B cell (primary cell): ENCODE measurements at regions not wholly inside any gene's neighbourhood (a gene's known extent, or its start where the extent isn't known, plus 50 kb on each side); places are given as distances from the start of the nearest gene placed in this dataset.

Source experiments
- EZH2 ChIP-seq: IDR thresholded peaks from 2 replicates; pipeline ENCODE4 v1.6.1; 2012; ENCODE audit warnings: borderline replicate concordance, low read depth, mild to moderate bottlenecking, moderate library complexity, low read length; ENCODE audit not compliant: insufficient read depth, poor library complexity, severe bottlenecking
- TF ChIP-seq, protein P1 (sequence below): fragments of 200-600 bp; IDR thresholded peaks from one replicate; pipeline ENCODE4 v1.8.0; 2022; ENCODE audit warnings: antibody characterized with exemption, mild to moderate bottlenecking

DNA sequence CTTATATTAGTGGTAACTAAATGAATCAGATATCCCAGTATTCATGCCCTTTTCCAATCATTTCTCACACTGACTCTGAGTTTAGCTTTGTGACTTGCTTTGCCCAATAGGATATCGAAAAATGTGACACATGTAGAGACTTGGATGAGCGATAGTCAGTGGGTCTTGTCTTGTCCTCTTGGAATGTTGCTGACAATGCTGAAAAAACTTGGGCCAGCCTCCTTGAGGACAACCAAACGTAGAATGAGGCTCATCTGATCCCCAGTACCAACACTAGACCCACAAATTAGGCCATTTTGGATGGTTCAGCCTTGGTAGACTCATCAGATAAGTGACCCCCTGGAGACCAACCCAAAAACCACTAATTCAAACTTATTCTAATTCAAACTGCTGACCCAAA lies 351.0 kb downstream of the GRIN2B start:
- TF ChIP-seq, protein P1, sequence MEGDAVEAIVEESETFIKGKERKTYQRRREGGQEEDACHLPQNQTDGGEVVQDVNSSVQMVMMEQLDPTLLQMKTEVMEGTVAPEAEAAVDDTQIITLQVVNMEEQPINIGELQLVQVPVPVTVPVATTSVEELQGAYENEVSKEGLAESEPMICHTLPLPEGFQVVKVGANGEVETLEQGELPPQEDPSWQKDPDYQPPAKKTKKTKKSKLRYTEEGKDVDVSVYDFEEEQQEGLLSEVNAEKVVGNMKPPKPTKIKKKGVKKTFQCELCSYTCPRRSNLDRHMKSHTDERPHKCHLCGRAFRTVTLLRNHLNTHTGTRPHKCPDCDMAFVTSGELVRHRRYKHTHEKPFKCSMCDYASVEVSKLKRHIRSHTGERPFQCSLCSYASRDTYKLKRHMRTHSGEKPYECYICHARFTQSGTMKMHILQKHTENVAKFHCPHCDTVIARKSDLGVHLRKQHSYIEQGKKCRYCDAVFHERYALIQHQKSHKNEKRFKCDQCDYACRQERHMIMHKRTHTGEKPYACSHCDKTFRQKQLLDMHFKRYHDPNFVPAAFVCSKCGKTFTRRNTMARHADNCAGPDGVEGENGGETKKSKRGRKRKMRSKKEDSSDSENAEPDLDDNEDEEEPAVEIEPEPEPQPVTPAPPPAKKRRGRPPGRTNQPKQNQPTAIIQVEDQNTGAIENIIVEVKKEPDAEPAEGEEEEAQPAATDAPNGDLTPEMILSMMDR = no peak
- TF ChIP-seq EZH2 = no peak
